ENCODE measurements at regions not wholly inside any gene's neighbourhood (a gene's known extent, or its start where the extent isn't known, plus 50 kb on each side); places are given as distances from the start of the nearest gene placed in this dataset.
"Not testable (repeated sequence)": the region's sequence is repeated elsewhere in the genome, so short reads cannot be mapped to it uniquely, and the experiment has no call there.

DNA sequence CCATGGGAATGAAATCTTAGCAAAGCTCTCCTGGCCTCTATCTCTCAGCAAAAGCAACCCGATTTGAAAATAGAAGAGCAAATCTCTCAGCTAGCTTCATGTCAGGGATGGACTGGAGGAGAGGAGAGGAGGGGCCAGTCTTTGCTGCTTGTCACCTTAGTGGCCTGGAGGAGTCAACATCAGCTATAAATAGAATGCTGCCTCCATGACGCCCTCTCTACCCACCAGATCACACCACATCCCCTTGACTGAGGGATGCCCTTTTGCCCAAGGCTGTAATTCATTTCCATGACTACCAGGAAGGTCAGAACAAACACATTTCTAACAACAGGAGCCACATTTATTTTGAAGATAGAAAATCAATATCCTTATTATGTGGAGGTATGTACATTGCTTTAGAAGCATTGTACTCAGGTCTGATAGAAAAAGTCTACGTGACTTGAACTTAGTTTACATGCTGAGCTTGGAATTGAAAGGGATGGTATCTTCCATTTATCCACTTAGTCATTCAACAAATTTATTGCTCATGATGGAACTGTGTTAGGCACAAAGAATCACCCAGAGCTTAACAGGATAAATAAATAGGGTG, 92.4 kb upstream of the LIFR start:
- no peak for DNase-seq

DNA sequence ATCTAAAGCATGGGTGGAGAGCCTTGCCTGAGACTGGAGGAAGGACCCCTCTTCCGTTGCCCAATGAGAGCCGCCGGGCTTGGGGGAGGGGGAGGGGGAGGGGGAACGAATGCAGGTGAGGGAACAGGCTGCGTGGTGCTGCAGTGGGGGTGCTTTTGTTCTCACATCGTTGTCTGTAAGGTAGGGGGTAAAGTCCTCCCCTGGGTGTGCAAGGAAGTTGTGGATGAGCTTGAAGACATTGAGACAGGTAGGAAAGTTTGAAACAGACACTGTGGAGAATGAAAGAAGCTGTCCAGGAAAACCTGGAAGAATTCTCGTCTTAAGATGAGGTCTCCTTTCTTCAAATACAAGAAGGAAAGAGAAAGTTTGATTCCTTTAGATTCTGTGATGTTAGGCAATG, 94.1 kb upstream of the LIFR start:
- no peak for DNase-seq

DNA sequence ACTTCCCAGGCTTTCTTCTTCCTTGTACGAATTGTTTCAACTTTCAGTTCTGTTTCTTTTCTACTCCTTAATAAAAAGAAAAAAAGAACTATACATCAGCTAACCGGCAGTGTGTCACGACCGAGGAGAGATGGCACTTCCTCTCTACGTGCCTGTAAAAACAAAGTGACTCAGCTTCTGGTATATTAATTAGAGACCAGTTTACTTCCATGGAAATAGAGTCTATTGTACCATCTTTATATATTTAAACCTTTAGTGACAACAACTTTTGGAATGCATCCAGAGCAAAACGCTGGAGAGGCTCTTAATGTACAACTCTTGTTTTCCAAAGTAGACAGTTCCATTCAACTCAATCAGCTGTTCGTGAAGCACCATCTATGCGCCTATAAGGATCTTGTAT, 94.5 kb upstream of the LIFR start:
- peak; percentile 1 for DNase-seq

DNA sequence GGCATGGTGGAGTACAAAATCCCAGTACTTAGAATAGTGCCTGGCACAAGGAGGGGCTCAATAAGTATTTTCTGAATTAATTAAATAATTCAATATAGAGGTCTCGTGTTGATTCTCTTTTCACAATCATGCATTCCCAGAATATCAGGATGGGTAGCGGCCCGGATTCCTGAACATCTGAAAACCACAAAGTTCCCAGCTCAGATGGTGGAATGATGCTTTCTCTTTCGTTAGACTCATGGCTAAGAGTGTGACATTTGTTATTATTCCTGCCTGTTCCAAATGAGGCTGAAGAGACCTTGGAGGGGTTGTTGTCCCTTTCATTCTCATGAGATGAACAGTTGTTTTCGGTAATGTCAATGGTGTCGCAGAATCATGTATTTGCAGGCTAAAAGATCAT, 95.4 kb upstream of the LIFR start:
- DNase-seq = no peak

DNA sequence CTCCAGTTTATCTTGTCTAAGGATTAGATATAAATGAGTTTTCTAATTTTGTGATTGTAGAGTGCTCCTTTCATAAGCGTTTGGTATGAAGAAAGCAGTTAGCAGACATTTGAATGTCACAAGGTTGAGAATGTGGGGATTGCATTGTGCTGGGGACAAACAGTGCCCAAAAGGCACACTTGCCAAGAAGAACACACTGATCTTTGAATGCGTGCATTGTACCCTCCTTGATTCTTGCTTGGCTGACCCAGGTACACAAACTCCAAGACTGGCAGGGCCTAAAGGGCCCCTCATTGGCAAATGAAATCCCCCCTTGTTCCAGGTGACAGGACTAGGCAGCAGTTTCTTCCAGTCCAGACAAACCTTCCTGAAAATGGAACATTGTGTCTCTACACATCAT, 96.9 kb upstream of the LIFR start:
- no peak for DNase-seq

DNA sequence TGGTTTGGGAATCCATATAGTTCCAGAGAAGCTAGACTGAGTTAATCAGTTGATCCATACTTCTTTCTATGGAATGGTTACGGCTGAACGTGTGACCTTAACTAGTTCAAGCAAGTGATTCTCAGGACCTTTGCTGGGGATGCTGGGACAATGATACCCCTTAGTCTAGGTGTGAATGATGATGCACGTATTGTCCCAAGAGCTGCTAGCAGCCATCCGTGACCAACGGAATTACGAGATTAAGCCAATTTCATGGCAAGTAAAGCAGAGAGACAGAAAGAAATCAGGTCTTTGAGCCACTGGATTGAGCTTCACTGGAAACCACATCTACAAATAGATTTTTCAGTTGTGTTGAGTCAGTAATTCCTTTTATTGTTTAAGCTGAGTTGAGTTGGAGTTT, 99.2 kb upstream of the LIFR start:
- DNase-seq = no peak

DNA sequence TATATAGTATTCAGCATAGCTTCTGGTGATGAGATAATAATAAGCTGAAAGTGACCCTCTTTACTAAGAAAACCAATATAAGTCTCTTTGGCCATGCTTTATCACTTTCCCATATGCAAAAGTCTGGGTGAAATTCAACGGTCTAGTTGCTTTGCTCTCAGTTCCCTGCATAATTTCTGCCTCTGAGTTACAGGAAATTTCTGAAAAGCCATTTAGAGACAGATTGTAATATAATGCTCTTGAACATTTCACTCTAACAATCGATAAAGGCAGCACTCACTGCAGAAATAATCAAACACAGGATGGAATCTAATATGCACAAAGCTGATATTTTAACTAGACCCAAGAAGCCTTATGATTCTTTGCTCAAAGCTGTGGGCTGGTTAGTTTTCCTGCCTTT, 100.1 kb upstream of the LIFR start:
- no peak for DNase-seq

DNA sequence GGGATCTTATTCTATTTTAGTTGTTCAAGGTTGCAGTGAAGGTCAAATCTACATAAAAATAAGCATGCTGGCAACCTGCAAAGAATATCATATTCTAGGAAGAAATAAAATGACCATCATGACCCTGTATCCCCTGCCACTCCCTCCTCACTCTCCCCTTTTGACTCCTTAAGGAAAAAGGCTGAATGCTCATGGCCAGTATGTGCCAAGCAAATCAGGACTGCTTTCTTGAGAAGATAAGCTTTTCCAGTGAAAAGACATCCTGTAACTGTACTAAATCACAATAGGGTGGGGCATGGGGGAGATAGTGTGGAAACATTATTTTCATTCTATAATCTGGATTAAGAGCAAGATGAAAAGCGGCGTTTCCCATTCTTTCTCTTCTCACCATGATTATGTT, 100.6 kb upstream of the LIFR start:
- DNase-seq = no peak

DNA sequence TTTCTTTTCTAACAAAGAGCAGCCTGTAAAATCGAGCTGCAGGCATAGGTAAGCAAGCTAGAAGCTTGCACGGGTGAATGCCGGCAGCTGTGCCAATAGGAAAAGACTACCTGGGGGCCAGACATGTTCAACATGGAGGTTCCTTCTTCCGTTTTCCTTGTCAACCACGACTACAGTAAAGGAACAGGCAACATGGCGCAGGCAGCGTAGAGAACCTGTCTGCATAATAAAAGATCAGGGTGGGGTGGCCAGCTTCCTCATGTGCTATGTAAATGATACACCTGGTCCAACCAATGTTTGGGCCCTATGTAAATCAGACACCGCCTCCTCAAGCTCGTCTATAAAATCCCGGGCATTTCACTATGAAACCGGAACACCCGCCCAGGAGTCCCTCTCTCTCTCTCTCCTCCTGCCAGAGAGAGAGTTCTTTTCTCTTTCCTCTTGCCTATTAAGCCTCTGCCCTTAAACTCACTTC, 103.8 kb upstream of the LIFR start:
- no peak for DNase-seq

DNA sequence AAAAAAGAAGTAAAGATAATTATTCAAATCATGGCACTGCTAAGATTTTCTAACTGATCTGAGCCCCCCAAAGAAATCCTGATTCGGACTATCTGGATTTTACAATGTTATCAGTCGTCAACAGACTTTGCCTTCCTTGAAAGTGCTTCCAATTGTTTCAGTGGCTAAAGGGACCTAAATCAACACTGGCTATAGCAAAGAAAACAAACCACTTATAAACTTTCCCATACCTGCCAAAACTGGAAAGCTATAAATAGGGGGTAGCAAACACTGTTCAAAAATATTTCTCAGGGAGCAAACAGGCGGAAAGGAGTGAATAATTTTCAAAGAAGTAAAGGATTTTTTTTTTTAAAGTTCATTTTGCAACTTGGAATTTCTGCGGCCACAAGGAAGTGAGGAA, 105.6 kb upstream of the LIFR start:
- DNase-seq = no peak

DNA sequence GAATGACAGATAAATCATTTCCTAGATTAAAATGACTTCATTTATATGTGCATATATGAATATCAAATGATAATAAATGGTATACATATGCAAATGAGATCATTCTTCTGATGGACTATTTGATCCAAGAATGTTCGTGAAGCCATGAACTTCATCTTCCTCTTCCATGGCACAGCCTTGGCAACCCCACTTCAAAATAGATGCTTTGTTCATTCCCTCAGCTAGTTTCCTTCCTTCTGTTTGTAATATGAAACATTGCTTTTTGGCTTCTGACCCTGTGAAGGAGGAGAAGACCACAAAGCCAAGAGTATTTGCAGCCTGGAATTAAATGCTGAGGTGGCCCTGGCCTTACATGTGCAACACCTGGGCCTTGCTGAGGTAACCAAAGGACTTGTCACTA, 106.8 kb upstream of the LIFR start:
- no peak for DNase-seq

DNA sequence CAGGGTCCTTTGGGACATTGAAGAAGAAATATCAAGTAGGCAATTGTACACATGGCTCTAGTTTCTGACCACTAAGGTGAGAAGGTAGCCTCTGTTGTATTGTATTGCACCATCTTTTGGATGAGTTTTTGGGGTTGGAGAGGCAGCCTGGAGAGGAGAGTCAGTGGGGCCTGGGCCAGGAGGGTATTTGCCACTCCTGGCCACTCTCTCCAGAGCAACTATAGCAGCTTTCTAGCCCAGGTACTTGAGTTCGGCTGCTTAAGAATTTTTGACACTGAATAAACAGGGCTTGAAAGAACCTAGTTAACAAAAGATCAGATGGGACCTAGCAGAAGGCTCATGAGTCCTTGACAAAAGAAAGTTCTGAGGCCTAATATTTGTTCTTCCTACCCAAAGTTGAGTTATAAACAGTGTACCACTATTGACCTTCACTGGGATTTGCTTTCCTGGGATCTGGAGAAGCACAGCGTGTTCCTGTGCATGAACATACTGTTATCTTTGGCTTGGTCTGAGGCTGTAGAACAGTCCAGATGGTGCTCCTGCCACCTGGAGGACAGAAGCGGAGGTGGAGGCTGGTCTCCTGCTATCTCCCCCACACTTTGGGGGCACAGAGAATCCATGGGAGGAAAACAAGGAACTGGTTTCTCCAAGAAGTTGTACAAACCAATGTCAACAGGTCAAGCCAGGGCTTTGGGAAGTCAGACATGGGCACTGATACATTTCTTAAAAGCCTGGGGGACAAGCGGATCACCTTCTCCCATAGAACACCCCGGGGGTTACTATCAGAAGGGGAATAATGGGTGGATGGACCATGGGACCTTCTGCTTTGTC, 110.4 kb upstream of the LIFR start:
- no peak for DNase-seq

DNA sequence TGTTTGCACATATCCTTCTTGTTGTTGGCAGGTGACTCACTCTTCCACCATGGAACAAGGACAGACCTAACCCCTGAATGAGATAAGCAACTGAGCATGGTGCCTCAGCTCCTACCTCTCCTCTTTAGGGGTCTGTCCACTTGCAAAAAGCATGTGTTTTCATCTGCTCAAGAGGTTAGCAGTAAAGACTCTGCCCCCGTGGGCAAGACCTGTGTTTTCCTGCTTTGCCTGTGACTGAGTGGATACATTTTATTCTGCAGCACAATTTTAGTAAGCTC, 111.0 kb upstream of the LIFR start:
- no peak for DNase-seq

DNA sequence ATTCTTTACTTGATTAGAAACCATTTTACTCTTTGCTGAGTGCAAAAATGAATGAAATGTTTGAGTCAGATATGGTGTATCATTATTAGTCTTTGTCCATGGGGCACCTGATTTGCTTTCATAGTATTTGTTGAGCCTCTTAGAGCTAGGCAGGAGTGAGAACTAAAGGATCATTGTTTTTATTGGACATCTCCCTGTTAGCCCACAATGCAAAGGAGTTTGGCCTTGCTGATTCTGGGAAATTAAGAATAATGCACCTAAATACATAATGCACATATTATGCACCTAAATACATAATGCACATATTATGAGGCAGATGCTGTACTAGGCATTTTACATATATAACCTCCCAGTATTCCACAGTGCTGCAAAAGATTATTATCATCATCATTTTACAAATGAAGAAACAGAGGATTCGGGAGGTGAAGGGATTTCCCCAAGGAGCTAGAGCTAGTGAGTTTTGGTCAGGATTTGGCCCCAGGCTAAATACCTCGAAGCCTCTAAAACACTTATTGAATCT, 113.0 kb upstream of the LIFR start:
- DNase-seq = no peak

DNA sequence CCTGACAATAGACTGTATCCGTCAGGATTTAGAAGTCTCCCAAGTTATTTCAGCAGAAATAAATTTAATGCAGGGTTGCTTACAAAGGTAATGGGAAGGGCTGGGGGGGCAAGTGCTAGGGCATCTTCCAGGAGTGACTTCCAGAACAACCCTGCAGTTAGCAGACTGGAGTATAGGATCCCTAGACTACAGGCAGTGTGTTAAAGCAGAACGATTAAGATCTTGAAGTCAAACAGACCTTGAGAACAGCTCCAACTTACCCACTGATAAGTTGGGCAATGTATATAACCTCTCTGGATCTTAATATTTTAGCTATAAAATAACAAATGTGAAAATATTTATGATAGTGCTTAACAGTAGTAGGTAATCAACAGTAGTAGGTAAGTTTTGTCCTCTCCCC, 113.6 kb upstream of the LIFR start:
- DNase-seq = no peak

DNA sequence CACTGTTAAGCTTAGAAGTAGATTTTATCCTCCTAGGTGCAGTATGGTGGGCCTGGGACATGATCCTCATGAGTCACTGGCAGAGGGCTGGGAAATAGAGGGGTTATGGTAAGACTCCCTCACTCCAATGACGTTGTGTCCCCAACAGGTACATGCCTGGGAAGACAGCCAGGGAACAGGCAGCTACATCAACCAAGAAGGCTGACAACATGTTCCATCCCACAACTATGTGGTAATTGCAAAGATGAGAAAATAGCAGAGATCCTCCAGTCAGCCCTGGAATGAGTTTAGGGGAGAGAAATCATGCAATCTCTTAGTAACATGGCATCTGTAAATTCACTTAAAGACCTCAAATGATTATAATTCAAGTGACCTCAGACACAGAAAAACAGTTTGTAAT, 114.4 kb upstream of the LIFR start:
- no peak for DNase-seq

DNA sequence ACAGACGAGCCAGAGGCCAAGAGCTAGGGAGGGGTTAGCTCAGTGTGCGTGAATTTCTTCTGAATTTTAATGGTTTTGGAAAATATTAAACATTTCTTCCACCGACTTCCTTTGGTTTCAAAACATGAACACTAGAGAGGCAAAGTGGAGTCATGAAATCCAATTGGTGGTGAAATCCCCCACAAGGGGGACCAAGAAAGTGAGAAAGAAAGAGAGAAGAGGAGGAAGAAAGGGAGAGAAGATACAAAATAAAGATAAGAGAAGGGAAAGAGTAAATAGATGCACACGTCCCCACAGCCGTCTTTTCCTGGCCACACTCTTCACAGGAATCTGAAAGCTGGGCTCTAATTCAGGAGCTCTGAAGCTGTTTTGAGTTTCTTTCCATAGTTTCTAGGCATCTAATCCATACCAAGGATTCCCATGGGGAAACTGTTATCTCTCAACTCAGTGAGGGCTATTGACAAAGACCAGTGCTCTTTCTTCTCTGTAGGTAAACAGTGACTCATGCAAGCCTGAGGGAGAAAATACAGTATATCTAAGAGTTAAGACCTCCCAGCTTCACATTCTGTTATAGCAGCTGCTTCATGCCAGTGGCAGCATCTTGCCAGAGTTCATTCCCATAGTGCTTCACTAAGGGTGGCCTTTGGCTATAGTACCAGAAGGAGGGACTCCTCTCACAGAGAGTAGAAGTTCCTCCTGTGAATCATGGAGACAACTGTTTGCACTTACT, 115.8 kb upstream of the LIFR start:
- no peak for DNase-seq

DNA sequence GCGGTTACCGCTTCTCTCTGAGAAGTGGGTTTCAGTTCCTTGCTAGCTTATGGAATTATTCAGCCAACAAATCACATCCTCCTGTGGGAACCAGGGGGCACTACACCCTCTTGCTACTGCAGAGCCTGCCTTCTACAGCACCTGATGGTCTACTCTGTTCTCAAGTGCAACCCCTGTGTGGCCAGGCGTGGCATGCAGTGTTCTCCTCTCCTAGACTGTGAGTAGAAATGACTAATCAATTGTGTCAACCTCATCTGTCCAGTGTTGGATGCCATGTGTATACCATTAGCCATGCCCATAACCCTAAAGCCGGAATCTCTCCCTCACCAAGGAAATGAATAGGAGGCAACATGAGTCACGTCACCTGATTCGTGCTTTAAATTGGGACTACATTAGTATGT, 117.2 kb upstream of the LIFR start:
- no peak for DNase-seq

DNA sequence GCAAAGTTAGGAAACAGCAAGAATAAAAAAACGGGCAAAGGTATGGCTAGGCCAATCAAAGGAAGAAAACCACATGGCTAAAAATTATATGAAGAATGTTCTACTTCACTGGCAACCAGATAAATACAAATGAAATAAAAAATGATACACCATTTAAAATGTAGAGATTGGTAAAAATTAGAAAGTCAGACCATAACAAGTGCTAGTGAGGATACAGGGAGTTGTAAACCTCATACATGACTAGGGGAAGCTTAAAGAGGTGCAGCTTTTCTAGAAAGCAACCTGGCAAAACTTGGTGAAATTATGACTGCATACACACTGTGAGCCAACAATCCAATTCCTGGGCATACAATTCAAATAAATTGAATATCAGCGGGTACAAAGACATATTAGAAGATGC, 119.0 kb upstream of the LIFR start:
- DNase-seq = no peak

DNA sequence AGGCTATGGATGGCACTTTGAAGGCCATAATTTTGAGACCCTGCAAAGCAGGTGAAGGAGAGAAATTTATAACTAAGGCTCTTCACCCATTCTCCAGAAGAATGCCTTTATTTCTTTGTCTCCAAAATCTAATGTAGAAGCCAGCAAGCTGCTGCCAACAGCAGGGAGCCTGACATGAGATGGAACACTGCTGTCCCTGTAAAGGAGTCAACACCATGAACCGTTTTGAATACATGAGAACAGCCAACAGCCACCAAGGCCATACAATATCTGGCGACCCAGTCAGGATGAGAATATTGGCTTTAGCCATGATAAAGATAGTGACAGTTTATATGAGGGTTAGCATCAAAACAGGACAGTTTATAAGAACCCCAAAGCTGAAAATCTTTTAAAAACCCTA, 121.2 kb upstream of the LIFR start:
- no peak for DNase-seq

DNA sequence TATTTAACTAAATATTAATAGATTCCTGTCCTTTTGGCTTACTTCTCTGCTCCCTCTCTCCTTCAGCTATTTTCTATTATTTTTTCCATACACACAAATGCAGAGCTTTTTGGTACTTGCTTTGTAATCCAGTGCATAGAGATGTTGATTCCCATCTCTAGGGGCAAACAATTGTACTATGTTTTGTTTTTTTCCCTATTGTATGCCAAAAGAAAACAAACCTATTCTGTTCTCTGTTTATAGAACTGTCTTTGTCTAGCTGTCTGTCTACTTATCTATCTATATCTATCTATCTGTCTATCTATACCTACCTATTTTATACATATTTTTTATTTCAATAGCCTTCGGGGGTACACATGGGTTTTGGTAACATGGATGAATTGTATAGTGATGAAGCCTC, 121.6 kb upstream of the LIFR start:
- no peak for DNase-seq

DNA sequence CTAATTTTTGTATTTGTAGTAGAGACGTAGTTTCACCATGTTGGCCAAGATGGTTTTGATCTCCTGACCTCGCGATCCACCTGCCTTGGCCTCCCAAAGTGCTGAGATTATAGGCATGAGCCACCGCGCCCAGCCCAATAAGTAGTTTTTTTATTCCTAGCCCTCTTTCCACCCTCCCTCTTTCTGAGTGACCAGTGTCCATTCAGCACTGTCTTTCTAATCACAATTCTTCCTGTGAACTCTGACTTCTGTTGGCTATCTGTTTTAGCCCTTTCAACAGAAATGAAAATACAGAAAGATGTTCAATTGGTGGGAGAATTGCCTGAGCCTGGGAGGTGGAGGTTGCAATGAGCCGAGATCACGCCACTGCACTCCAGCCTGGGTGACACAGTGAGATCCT, 122.3 kb upstream of the LIFR start:
- DNase-seq = not testable (repeated sequence)

DNA sequence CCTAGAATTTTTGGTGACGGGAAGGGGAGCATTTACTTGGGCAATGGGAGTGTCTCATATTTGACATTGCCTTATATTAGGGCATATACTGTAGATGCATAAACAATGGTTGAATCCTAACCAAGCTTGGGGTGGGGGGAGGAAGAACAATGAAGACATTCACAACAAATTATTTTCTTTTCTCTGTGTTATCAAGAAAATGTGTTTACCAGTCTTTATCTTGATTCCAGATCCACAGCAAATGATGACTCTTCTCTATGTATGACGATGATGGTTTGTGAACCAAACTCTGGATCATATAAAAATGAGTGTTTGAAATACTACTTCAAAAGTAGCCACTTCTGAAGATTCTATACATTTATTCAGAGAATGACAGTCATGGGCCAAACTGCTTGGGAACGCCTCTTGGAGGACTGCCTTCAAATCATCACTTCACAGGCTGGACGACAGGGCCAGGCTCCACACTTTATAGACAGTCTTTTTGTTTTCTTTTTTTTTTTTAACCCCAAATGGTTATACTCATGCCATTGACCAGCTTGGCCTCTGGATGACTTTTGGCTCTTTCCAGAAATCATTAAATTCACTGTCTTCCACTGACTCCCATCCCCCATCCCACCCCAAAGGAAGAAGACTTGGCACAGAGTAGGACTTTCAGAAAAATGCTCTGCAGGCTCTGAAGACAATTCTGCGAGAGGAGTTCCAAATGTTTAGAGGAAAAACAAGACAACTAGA, 123.8 kb upstream of the LIFR start:
- no peak for DNase-seq

All from CD4-positive, alpha-beta T cell treated with Interleukin-17A for 1 hour (primary cell).